IMR-90 (cell line): ENCODE measurements at regions not wholly inside any gene's neighbourhood (a gene's known extent, or its start where the extent isn't known, plus 50 kb on each side); places are given as distances from the start of the nearest gene placed in this dataset.

Experiments
- CHD1 ChIP-seq: IDR thresholded peaks from 2 replicates; pipeline ENCODE4 v1.6.1; 2012; ENCODE audit warnings: low read depth, low read length, improper control_type of control experiment
- NFE2L2 ChIP-seq: fragments of 150-350 bp; IDR thresholded peaks from 2 replicates; pipeline ENCODE4 v1.6.1; 2016; ENCODE audit warnings: low read depth, mild to moderate bottlenecking, low read length

GRCh38 chr5:135085133-135085935, 51.3 kb upstream of the PITX1 start (continued):
- TF ChIP-seq NFE2L2 (no peak), CHD1 (no peak)
